ENCODE measurements at regions not wholly inside any gene's neighbourhood (a gene's known extent, or its start where the extent isn't known, plus 50 kb on each side); places are given as distances from the start of the nearest gene placed in this dataset.

DNA sequence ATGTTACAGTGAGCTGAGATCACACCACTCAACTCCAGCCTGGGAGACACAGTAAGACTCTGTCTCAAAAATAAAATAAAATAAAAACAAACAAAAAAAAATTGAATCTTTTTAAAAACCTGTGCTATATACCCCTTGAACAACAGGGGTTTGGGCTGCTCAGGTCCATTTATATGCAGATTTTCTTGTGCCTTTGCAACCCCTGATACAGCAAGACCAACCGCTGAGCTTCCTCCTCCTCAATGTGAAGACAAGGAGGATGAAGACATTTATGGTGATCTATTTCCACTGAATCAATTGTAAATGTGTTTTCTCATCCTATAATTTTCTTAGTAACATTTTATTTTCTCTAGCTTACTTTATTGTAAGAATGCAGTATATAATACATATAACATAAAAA, 831.0 kb upstream of the ARPP21 start:
- H3K4me1 ChIP-seq (ENCODE audit: control insufficient read depth in 1 of 2, extremely low read depth in 1 of 2, insufficient read depth in 2 of 2, low read length in 2 of 2): no peaks in the 10 kb centered on the region
- Mint-ChIP-seq H3K4me1 (no peaks in the 10 kb centered on the region), H3K27ac (no peak overlapping the region), H3K27me3 (no peaks in the 10 kb centered on the region), H3K4me3 (no peak overlapping the region), H3K36me3 (no peaks in the 10 kb centered on the region), H3K9me3 (peaks cover 0 to 9% (median 3%) of the 10 kb centered on the region in 3 donors)
- no CpG with 5 or more reads among the region's 1 CpG for WGBS (ENCODE audit: insufficient coverage)
- ATAC-seq (replicated peaks in 1 of 4) (no peak), DNase-seq (no peak)
- no peaks in the 10 kb centered on the region for H3K9me3 ChIP-seq
- H3K27me3 ChIP-seq (replicated peaks in 1 of 2; ENCODE audit: control insufficient read depth in 2 of 2, extremely low read depth in 1 of 2, insufficient read depth in 2 of 2, low read length in 1 of 2): no peaks in the 10 kb centered on the region
- H3K36me3 ChIP-seq (ENCODE audit: control insufficient read depth in 2 of 2, extremely low read depth in 1 of 2, insufficient read depth in 1 of 2, low read length in 1 of 2): no peaks in the 10 kb centered on the region
- POLR2A ChIA-PET: interaction anchor here in 1 of 2 donors (0.6 kb wide), 1 partner anchor 757 kb away, joined by 4 read pairs; no protein-coding TSS in a partner anchor
- CTCF ChIA-PET: interaction anchor here in 1 of 2 donors (0.7 kb wide), 1 partner anchor 1259 kb away, joined by 3 read pairs; no protein-coding TSS in a partner anchor
- no peak overlapping the region for H3K27ac ChIP-seq (ENCODE audit: low read length)
- no peak overlapping the region for H3K4me3 ChIP-seq (ENCODE audit: control insufficient read depth in 1 of 2, extremely low read depth in 1 of 2, low read length in 1 of 2)

DNA sequence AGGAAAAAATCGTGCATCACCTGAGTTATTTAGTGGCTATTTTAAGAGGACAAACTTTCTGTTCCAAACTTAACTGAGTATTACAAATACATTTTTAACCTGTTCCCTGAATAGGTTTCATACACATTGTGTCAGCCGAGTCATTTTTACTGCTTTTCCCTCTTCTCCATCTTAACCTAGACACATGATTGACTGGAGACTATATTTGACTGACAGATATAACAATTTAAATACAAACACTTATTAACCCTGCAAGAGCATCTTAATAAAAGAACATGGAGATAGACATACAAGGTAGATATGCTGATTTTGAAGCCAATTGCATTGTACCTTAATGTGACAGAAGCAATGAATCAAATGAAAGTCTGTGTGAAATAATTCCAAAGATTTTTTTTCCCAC, 810.5 kb upstream of the ARPP21 start:
- Mint-ChIP-seq H3K27me3 (no peaks in the 10 kb centered on the region), H3K9me3 (peaks cover 2 to 28% (median 10%) of the 10 kb centered on the region in 3 donors), H3K4me1 (no peaks in the 10 kb centered on the region), H3K27ac (no peak overlapping the region), H3K36me3 (no peaks in the 10 kb centered on the region), H3K4me3 (no peak overlapping the region)
- Histone ChIP-seq H3K27me3 (replicated peaks in 1 of 2; ENCODE audit: control insufficient read depth in 2 of 2, extremely low read depth in 1 of 2, insufficient read depth in 2 of 2, low read length in 1 of 2) (no peaks in the 10 kb centered on the region), H3K4me1 (ENCODE audit: control insufficient read depth in 1 of 2, extremely low read depth in 1 of 2, insufficient read depth in 2 of 2, low read length in 2 of 2) (no peaks in the 10 kb centered on the region), H3K27ac (ENCODE audit: low read length) (no peak overlapping the region), H3K9me3 (no peaks in the 10 kb centered on the region), H3K36me3 (ENCODE audit: control insufficient read depth in 2 of 2, extremely low read depth in 1 of 2, insufficient read depth in 1 of 2, low read length in 1 of 2) (no peaks in the 10 kb centered on the region), H3K4me3 (ENCODE audit: control insufficient read depth in 1 of 2, extremely low read depth in 1 of 2, low read length in 1 of 2) (no peak overlapping the region)
- ChIA-PET POLR2A (no interaction called here), CTCF (no interaction called here)
- no CpG with 5 or more reads among the region's 2 CpGs for WGBS (ENCODE audit: insufficient coverage)
- no peak for ATAC-seq (replicated peaks in 1 of 4)
- no peak for DNase-seq

DNA sequence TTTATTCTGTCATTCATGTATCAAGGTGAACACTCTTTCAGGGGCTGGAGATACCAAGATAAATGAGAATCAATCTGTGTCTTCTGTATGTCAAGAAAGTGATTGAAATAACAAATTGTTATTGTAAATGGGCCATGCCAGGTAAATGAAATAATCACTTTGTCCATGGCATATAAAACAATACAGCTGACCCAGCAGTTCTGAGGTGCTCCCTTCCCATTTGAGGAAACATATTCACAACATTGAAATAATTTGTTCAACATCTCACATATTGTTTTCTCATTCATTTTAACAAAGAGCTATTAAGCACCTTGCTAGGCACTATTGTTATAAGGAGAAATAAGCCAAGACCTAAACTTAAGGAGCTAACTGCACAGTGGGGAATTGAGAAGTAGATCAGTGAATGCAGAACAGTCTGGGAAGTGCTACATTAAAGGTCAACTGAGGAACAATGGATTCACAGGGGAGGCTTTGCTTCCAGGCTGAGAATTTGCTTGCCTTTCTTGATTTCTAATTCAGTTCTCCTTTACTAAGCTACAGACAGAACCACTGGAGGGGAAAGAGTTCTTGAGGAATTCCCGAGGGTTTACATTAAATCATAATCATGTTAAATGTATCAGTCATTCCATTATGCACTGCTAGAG, 806.3 kb upstream of the ARPP21 start:
- ChIA-PET CTCF (no interaction called here), POLR2A (no interaction called here)
- WGBS (ENCODE audit: insufficient coverage): no CpG with 5 or more reads among the region's 1 CpG
- H3K36me3 ChIP-seq (ENCODE audit: control insufficient read depth in 2 of 2, extremely low read depth in 1 of 2, insufficient read depth in 1 of 2, low read length in 1 of 2): no peaks in the 10 kb centered on the region
- H3K4me3 Mint-ChIP-seq: no peak overlapping the region
- no peaks in the 10 kb centered on the region for H3K36me3 Mint-ChIP-seq
- H3K4me1 ChIP-seq (ENCODE audit: control insufficient read depth in 1 of 2, extremely low read depth in 1 of 2, insufficient read depth in 2 of 2, low read length in 2 of 2): no peaks in the 10 kb centered on the region
- H3K9me3 ChIP-seq: no peaks in the 10 kb centered on the region
- peaks cover 2 to 22% (median 10%) of the 10 kb centered on the region in 3 donors for H3K9me3 Mint-ChIP-seq
- H3K27me3 Mint-ChIP-seq: peaks cover 0 to 3% of the 10 kb centered on the region in 2 donors
- no peaks in the 10 kb centered on the region for H3K4me1 Mint-ChIP-seq
- no peak for DNase-seq
- no peak overlapping the region for H3K4me3 ChIP-seq (ENCODE audit: control insufficient read depth in 1 of 2, extremely low read depth in 1 of 2, low read length in 1 of 2)
- H3K27me3 ChIP-seq (replicated peaks in 1 of 2; ENCODE audit: control insufficient read depth in 2 of 2, extremely low read depth in 1 of 2, insufficient read depth in 2 of 2, low read length in 1 of 2): no peaks in the 10 kb centered on the region
- no peak overlapping the region for H3K27ac ChIP-seq (ENCODE audit: low read length)
- no peak overlapping the region for H3K27ac Mint-ChIP-seq
- no peak for ATAC-seq (replicated peaks in 1 of 4)

DNA sequence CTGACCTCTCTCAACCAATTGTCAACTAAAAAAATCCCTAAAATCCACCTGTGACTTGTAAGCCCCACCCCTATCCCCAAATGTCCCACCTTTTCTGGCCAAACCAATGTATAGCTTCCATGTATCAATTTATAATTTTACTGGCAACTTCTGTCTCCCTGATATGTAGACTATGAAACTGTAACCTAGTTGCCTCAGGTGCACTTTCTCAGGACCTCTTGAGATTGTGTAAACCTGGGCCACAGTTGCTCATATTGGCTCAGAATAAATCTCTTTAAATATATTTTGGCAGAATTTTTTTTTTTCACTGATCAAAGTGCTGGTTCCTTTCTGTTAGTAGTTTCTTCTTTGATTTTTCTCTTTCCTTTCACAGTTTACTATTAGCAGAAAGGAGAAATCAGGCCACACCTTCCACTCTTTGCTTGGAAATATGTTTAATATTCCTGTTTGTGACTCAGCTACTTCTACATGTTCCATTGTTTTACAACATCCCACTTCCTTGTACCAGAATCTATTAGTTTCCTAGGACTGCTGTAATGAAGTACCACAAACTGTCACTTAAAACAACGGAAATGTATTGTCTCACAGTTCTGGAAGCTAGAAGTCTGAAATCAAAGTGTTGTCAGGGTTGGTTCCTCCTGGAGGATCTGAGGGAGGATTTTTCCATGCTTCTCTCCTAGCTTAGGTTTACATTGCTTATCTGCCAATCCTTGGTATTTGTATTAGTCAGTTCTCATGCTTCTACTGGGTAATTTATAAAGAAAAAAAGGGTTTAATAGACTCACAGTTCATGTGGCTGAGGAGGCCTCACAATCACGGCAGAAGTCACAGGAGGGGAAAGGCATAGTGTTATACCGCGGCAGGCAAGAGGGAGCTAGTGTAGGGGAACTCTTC, 801.2 kb upstream of the ARPP21 start:
- Histone ChIP-seq H3K27me3 (replicated peaks in 1 of 2; ENCODE audit: control insufficient read depth in 2 of 2, extremely low read depth in 1 of 2, insufficient read depth in 2 of 2, low read length in 1 of 2) (no peaks in the 10 kb centered on the region), H3K9me3 (no peaks in the 10 kb centered on the region), H3K27ac (ENCODE audit: low read length) (no peak overlapping the region), H3K36me3 (ENCODE audit: control insufficient read depth in 2 of 2, extremely low read depth in 1 of 2, insufficient read depth in 1 of 2, low read length in 1 of 2) (no peaks in the 10 kb centered on the region), H3K4me3 (ENCODE audit: control insufficient read depth in 1 of 2, extremely low read depth in 1 of 2, low read length in 1 of 2) (no peak overlapping the region), H3K4me1 (ENCODE audit: control insufficient read depth in 1 of 2, extremely low read depth in 1 of 2, insufficient read depth in 2 of 2, low read length in 2 of 2) (no peaks in the 10 kb centered on the region)
- POLR2A ChIA-PET: no interaction called here
- peaks cover 0 to 12% (median 4%) of the 10 kb centered on the region in 3 donors for H3K9me3 Mint-ChIP-seq
- no peaks in the 10 kb centered on the region for H3K4me1 Mint-ChIP-seq
- H3K36me3 Mint-ChIP-seq: no peaks in the 10 kb centered on the region
- ATAC-seq (replicated peaks in 1 of 4): no peak
- H3K27ac Mint-ChIP-seq: no peak overlapping the region
- DNase-seq: no peak
- peaks cover 0 to 3% of the 10 kb centered on the region in 2 donors for H3K27me3 Mint-ChIP-seq
- no peak overlapping the region for H3K4me3 Mint-ChIP-seq
- WGBS (ENCODE audit: insufficient coverage): no CpG with 5 or more reads among the region's 4 CpGs
- CTCF ChIA-PET: no interaction called here

DNA sequence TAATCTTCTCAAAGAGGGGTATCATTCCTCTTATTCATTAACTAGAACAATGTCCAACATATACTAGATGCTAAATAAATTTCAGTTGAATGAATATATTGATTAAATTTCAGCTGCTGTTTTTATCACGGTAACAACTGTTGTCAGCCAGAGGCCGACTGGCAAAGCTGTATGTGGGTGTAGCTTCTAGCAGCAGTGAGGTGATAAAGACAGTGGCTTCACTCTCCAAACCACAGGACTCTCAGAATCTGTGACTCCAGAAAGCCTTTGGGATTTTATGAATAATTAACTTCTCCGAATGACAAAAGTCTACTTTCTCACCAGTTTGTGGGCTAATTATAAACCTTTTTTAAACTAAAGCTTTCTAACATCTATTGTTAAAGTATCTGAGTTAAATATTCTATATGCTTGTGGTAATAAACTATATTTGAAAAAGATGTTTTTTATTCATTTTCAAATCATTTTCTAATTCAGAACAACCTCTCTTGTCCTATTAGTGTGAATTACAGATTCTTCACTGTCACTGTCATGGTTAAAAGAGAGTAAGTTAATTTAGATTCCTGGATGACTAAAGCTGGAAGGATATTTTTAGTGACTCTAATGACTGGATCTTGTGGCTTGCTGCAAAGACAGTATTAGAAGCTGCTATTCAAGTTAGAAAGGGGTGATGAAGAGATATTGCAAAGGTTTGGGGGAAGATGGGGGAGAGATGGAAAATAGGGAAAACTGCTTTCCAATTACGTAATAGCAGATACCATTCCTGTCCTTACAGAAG, 796.4 kb upstream of the ARPP21 start:
- CTCF ChIA-PET: no interaction called here
- no peaks in the 10 kb centered on the region for H3K27me3 Mint-ChIP-seq
- Histone ChIP-seq H3K36me3 (ENCODE audit: control insufficient read depth in 2 of 2, extremely low read depth in 1 of 2, insufficient read depth in 1 of 2, low read length in 1 of 2) (no peaks in the 10 kb centered on the region), H3K27me3 (replicated peaks in 1 of 2; ENCODE audit: control insufficient read depth in 2 of 2, extremely low read depth in 1 of 2, insufficient read depth in 2 of 2, low read length in 1 of 2) (no peaks in the 10 kb centered on the region), H3K4me3 (ENCODE audit: control insufficient read depth in 1 of 2, extremely low read depth in 1 of 2, low read length in 1 of 2) (no peak overlapping the region), H3K4me1 (ENCODE audit: control insufficient read depth in 1 of 2, extremely low read depth in 1 of 2, insufficient read depth in 2 of 2, low read length in 2 of 2) (no peaks in the 10 kb centered on the region), H3K9me3 (no peaks in the 10 kb centered on the region), H3K27ac (ENCODE audit: low read length) (no peak overlapping the region)
- peaks cover 0 to 11% (median 0%) of the 10 kb centered on the region in 3 donors for H3K9me3 Mint-ChIP-seq
- POLR2A ChIA-PET: no interaction called here
- H3K4me1 Mint-ChIP-seq: no peaks in the 10 kb centered on the region
- no peak overlapping the region for H3K4me3 Mint-ChIP-seq
- H3K27ac Mint-ChIP-seq: no peak overlapping the region
- DNase-seq (no peak), ATAC-seq (replicated peaks in 1 of 4) (no peak)
- whole genome bisulfite sequencing (ENCODE audit: insufficient coverage): no CpG with 5 or more reads among the region's 4 CpGs
- H3K36me3 Mint-ChIP-seq: no peaks in the 10 kb centered on the region

DNA sequence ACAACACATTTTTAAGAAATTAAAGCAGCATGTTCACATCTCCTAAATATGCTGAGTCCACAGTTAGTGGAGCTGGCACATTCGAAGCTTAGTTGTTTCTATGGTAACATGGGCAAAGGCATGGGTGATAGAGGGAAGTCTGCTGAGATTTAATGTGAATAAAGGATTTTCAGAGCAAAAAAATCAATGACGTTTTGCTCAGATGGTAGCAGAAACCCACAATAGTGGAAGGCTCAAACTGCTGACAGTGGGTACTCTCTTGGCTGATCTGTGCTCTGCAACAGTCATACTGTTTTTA, 795.1 kb upstream of the ARPP21 start:
- POLR2A ChIA-PET: no interaction called here
- Mint-ChIP-seq H3K4me1 (no peaks in the 10 kb centered on the region), H3K27ac (no peak overlapping the region), H3K9me3 (peaks cover 0 to 4% (median 0%) of the 10 kb centered on the region in 3 donors), H3K36me3 (no peaks in the 10 kb centered on the region), H3K4me3 (no peak overlapping the region), H3K27me3 (no peaks in the 10 kb centered on the region)
- Histone ChIP-seq H3K27me3 (replicated peaks in 1 of 2; ENCODE audit: control insufficient read depth in 2 of 2, extremely low read depth in 1 of 2, insufficient read depth in 2 of 2, low read length in 1 of 2) (no peaks in the 10 kb centered on the region), H3K36me3 (ENCODE audit: control insufficient read depth in 2 of 2, extremely low read depth in 1 of 2, insufficient read depth in 1 of 2, low read length in 1 of 2) (no peaks in the 10 kb centered on the region), H3K9me3 (no peaks in the 10 kb centered on the region), H3K27ac (ENCODE audit: low read length) (no peak overlapping the region), H3K4me3 (ENCODE audit: control insufficient read depth in 1 of 2, extremely low read depth in 1 of 2, low read length in 1 of 2) (no peak overlapping the region), H3K4me1 (ENCODE audit: control insufficient read depth in 1 of 2, extremely low read depth in 1 of 2, insufficient read depth in 2 of 2, low read length in 2 of 2) (no peaks in the 10 kb centered on the region)
- no peak for ATAC-seq (replicated peaks in 1 of 4)
- DNase-seq: no peak
- CTCF ChIA-PET: no interaction called here
- 80% methylated on average over 1 of the region's 2 CpGs for WGBS (ENCODE audit: insufficient coverage)
